ENCODE measurements at regions not wholly inside any gene's neighbourhood (a gene's known extent, or its start where the extent isn't known, plus 50 kb on each side); places are given as distances from the start of the nearest gene placed in this dataset.
"Not testable (repeated sequence)": the region's sequence is repeated elsewhere in the genome, so short reads cannot be mapped to it uniquely, and the experiment has no call there.

GRCh38 chr17:21782107-21782506 lies 89.8 kb downstream of the KCNJ18 start:
- not testable (repeated sequence) for TF ChIP-seq CTCF (IDR thresholded peaks at IDR 0.05; ENCODE audit: borderline replicate concordance, extremely low read depth, low read length, poor library complexity, severe bottlenecking); EZH2 (IDR thresholded peaks at IDR 0.05; ENCODE audit: borderline replicate concordance, low read depth, low read length, severe bottlenecking)

Data from DND-41 (cell line).